GM11168 (cell line): ENCODE measurements at regions not wholly inside any gene's neighbourhood (a gene's known extent, or its start where the extent isn't known, plus 50 kb on each side); places are given as distances from the start of the nearest gene placed in this dataset.

Experiments
- in situ Hi-C: fragments of 300-500 bp; cut with MboI; formaldehyde crosslinking; loops from one replicate; pipeline ENCODE4 v1.12.0; 2022; ENCODE audit warnings: low sequenced_read_pairs; ENCODE audit not compliant: unreplicated experiment

DNA sequence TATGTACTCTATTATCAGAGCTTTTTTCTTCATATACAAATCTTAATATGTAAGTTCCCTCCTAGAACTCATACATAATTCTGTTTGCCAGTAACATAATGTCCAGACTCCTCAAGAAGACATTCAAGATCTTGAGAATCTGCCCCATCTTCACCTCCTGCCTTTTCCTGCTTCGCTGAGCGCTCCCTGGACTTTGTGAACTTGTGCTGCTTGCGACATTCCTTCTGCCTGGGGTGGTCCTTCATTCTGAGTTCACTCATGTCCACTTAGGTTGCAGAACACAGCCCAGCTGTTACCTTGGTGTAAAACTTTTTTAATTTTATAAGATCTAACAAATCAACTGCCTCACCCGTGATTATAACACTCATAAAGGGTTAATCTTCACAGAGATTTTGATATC lies 478.5 kb upstream of the EPHA3 start:
- in situ Hi-C loops, result no loop called here

DNA sequence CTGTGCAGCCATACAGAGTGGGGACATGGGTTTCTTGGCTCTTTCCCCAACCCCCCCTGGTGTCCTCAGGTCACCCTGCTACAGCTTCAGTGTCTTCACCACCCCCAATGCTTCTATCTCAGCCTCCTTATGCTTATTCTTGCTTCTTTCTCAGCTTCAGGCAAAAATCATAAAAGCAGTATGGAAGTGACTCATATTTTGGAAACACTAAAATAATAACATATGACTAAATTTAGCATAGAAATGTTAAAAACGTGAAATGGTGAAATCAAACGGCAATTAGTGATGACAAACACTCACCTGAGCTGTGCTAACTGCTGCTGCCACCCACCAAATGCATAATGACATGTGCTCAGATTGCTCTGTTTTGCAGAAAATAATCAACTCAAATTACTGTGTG lies 475.2 kb upstream of the EPHA3 start:
- in situ Hi-C loops, result no loop called here

GRCh38 chr3:88640581-88640980 lies 466.8 kb upstream of the EPHA3 start:
- in situ Hi-C loops, result no loop called here

- in situ Hi-C loops, result no loop called here
These were observed 466.3 kb upstream of the EPHA3 start for GRCh38 chr3:88641033-88641604.

DNA sequence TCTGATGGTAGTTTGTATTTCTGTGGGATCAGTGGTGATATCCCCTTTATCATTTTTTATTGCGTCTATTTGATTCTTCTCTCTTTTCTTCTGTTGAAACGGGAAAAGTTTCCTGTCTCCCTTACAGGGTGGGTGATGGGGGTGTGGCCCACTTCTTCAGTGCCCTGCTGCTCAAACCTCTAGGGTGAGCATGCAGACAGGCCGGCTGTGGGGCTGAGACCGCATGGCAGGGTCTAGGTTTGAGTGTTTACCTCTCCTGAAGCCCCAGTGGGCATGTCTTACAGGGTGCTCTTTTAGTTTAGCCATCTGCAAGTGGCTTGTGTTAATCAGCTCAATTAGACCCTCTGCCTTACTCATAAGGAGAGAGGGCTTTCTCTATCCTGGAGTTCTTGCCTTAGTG lies 450.0 kb upstream of the EPHA3 start:
- in situ Hi-C loops, result no loop called here

DNA sequence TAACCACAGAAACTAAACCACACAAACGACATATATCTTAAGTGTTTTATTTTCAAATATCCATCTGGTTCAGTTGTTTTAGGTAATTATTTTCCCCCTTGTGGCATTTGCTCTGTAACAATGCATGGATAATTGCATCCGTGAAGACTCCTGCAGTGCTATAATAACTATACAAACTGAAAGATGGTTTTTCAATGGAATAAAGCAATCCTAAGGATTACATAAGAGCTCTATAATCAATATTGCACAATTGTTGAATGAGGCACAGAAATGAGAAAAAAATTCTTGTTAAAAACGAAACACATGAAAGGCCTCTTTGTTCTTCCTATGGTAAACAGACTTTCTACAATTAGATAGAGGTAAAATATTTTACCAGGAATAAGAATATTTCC lies 446.0 kb upstream of the EPHA3 start:
- in situ Hi-C loops, result no loop called here

- in situ Hi-C loops, result no loop called here
These were observed 439.2 kb upstream of the EPHA3 start for GRCh38 chr3:88668180-88668579.

GRCh38 chr3:88671573-88671972 lies 435.8 kb upstream of the EPHA3 start:
- in situ Hi-C loops, result no loop called here

DNA sequence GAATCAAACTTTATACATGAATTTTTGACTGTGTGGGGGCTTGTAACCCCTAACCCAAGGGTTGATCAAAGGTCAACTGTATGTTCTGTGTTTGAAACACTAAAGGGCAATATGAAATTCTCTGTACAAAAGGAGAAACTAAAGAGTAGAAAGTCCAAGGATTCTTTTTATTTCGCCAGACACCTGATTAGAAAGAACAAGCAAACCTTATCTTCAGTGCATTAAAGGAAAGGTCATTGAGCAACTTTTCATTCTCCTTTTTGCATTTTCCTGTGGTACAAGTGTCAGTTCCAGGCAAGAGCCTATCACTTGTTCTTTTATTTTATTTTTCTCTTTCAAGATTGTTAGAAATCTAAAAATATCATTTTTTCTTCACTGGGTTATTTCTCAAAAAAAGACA lies 430.1 kb upstream of the EPHA3 start:
- in situ Hi-C loops, result no loop called here

DNA sequence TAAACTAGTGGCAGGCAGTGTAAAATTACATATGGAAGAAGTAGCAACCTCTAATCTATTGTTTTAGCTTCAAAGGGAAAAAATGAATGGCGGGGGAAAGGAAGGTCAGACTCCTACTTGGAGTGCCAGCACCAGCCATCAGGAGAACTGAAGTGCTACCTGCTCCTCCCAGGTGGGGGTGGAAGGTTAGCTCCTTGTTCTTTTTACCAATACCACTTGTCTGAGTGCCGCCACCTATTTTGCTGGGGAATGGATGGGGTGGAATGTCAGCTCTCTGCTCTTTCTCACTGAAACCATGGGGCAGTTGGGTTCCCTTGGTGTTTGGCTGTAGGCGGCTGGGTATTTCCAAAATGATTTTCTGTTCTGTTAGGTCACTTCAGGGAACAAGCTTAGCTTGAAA lies 428.7 kb upstream of the EPHA3 start:
- in situ Hi-C loops, result no loop called here

DNA sequence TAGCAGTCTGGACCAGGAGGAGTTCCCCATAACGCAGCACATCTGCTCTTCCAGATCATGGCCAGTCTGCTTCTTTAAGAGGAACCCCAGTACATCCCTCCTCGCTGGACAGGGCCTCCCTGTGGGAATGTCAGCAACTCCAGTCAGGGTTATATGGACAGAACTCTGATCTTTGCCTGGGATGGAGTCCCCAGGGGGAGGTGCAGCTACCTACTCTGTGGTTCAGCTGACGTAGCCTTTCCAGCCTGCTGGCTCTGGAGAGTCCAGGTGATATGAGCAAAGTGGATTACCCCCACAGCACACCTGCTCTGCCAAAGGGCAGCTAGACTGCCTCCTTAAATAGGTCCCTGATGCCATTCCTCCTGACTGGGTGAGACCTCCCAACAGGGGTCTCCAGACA lies 417.1 kb upstream of the EPHA3 start:
- in situ Hi-C loops, result no loop called here

- in situ Hi-C loops, result no loop called here
These were observed 416.3 kb upstream of the EPHA3 start for GRCh38 chr3:88691081-88691480.

GRCh38 chr3:88703501-88704059 lies 403.8 kb upstream of the EPHA3 start:
- in situ Hi-C loops, result no loop called here

DNA sequence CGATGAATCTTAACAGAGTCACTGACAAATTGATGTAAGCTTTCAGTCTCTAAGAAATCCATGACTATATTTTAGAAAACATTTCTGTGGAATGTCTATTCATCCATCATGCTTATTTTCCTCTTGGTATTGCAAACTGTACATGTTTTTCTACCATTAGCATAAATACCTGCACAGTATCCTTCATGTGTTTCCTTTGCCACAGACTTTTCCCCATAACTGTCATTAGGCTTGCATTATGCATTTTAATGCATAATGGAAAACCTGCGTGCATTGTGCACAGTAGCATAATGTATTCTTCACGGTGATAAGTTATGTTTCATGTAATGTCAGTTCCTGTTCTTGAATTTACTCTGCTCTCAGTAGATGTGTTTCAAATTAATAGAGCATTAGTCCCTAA lies 403.1 kb upstream of the EPHA3 start:
- in situ Hi-C loops, result no loop called here

GRCh38 chr3:88707837-88708236 lies 399.6 kb upstream of the EPHA3 start:
- in situ Hi-C loops, result no loop called here

DNA sequence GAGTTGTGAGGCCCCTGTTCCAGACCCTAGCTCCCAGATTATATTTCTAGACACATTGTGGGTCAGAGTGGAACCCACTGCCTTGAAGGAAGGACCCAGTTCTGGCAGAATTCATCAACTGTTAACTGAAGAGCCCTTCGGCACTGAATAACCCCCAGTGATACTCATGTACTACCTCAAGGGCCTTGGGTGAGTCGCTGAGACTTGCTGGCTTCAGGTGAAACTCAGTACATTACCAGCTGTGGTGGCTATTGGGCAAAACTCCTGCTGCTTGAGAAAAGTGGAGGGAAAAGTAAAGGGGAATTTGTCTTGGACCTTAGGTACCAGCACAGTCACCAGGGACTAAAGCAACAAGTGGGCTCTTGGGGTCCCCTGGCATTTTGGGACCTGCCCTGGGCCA lies 394.9 kb upstream of the EPHA3 start:
- in situ Hi-C loops, result no loop called here

- in situ Hi-C loops, result no loop called here
These were observed 394.2 kb upstream of the EPHA3 start for GRCh38 chr3:88713233-88713691.

GRCh38 chr3:88725440-88726165 lies 381.8 kb upstream of the EPHA3 start:
- in situ Hi-C loops, result no loop called here

- in situ Hi-C loops, result no loop called here
These were observed 375.2 kb upstream of the EPHA3 start for GRCh38 chr3:88732186-88732585.

GRCh38 chr3:88742106-88742505 lies 365.3 kb upstream of the EPHA3 start:
- in situ Hi-C loops, result no loop called here

DNA sequence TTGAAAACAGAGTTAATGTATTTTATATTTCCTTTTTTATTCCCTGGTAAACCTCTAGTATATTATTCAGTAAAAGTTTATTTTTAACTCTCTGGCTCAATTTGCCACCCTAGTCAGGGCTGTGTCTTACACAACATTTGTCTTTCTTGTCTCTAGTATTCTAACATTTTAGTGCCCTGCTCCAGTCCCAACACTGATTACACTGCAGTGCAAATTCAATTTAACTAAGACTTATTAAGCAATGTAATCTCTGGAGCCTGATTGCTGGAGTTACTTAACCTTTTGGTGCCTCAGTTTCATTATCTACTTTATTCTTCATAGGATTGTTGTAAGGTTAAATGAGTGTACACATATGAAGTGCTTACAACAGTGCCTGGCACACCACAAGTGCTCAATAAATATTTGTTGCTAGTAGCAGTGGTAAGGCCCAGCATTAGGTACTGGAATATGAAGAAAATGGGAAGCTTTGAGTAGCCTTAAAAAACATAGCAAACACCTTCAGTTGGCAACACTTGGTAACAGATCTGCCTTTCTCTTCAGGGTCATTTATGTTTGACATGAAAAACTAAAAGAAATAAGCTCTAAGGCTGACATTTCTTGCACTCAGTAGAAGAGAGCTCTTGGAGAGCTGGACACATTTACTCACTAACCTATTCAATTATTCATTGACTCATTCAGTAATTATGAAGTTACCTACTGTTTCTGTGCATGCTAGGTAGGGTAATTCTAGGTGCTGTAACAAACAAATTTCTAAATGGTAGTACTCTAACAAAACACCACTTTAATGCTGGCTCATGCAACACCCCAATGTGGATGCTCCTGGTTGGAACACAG lies 364.5 kb upstream of the EPHA3 start:
- in situ Hi-C loops, result no loop called here
